M059J (cell line): ENCODE measurements at regions not wholly inside any gene's neighbourhood (a gene's known extent, or its start where the extent isn't known, plus 50 kb on each side); places are given as distances from the start of the nearest gene placed in this dataset.

Source experiments
- DNase-seq: peaks from one replicate; pipeline ENCODE4 v3.0.0-alpha.2; 2012; ENCODE audit warnings: low read depth

- peak; percentile 14 for DNase-seq
These were observed 89.4 kb upstream of the MTPN start for GRCh38 chr7:136066304-136067143.

- no peak for DNase-seq
These were observed 87.6 kb upstream of the MTPN start for GRCh38 chr7:136064627-136065237.

- DNase-seq, result peak; percentile 35
These were observed 86.9 kb upstream of the MTPN start for GRCh38 chr7:136064081-136064480.

- no peak for DNase-seq
These were observed 86.1 kb upstream of the MTPN start for GRCh38 chr7:136063326-136063666.

- no peak for DNase-seq
These were observed 85.6 kb upstream of the MTPN start for GRCh38 chr7:136062625-136063325.

GRCh38 chr7:136061433-136061832 lies 84.3 kb upstream of the MTPN start:
- no peak for DNase-seq

- peak; percentile 26 for DNase-seq
These were observed 81.4 kb upstream of the MTPN start for GRCh38 chr7:136058546-136058945.

GRCh38 chr7:136057509-136057908 lies 80.3 kb upstream of the MTPN start:
- no peak for DNase-seq

- no peak for DNase-seq
These were observed 79.6 kb upstream of the MTPN start for GRCh38 chr7:136056651-136057231.

- no peak for DNase-seq
These were observed 78.1 kb upstream of the MTPN start for GRCh38 chr7:136055266-136055665.

- no peak for DNase-seq
These were observed 76.7 kb upstream of the MTPN start for GRCh38 chr7:136053689-136054485.

GRCh38 chr7:136051203-136051928 lies 74.2 kb upstream of the MTPN start:
- no peak for DNase-seq

- no peak for DNase-seq
These were observed 73.3 kb upstream of the MTPN start for GRCh38 chr7:136050462-136050847.

GRCh38 chr7:136049818-136050461 lies 72.8 kb upstream of the MTPN start:
- DNase-seq, result no peak

GRCh38 chr7:136049117-136049516 lies 72.0 kb upstream of the MTPN start:
- DNase-seq, result no peak

- no peak for DNase-seq
These were observed 69.4 kb upstream of the MTPN start for GRCh38 chr7:136046548-136046947.

- no peak for DNase-seq
These were observed 68.8 kb upstream of the MTPN start for GRCh38 chr7:136045992-136046391.

GRCh38 chr7:136045181-136045580 lies 68.0 kb upstream of the MTPN start:
- peak; percentile 40 for DNase-seq

GRCh38 chr7:136039577-136040345 lies 62.6 kb upstream of the MTPN start:
- DNase-seq, result no peak

GRCh38 chr7:136036336-136036735 lies 59.2 kb upstream of the MTPN start:
- DNase-seq, result peak; percentile 85
